NT2/D1 (cell line): ENCODE measurements at regions not wholly inside any gene's neighbourhood (a gene's known extent, or its start where the extent isn't known, plus 50 kb on each side); places are given as distances from the start of the nearest gene placed in this dataset.

ENCODE experiments used
- SUZ12 ChIP-seq: IDR thresholded peaks from 2 replicates; pipeline ENCODE4 v1.6.1; 2011; ENCODE audit not compliant: insufficient read length, insufficient read depth; ENCODE audit errors: extremely low read depth
- ZNF274 ChIP-seq: IDR thresholded peaks from 2 replicates; pipeline ENCODE4 v1.6.1; 2011; ENCODE audit warnings: mild to moderate bottlenecking, low read depth, low read length

DNA sequence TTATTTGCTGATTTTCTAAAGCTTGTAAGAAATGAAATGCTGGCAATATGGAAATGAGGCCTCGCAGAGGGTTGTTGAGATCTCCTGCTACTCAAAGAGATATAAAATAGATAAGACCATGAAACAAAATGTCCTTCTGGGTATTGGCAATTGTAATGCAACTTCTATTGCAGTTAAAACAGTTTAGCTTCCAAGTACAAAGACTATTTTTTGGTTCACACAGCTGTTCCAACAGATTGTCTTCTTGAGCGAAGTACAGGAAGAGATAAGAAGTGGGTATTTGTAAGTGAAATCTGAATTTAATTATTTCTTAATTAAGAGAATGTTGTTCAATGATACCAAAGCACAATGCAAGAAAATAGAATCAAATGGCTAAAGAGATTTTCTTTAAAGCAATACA, 801.5 kb upstream of the GBE1 start:
- TF ChIP-seq ZNF274 = no peak
- no peak for TF ChIP-seq SUZ12
